GM19463 (cell line): ENCODE measurements at regions not wholly inside any gene's neighbourhood (a gene's known extent, or its start where the extent isn't known, plus 50 kb on each side); places are given as distances from the start of the nearest gene placed in this dataset.

Experiments
- ATAC-seq: cut with Tn5 transposase; IDR thresholded peaks from one replicate; pipeline ENCODE4 v1.9.1; 2021; ENCODE audit warnings: mild to moderate bottlenecking, moderate library complexity; ENCODE audit not compliant: unreplicated experiment

DNA sequence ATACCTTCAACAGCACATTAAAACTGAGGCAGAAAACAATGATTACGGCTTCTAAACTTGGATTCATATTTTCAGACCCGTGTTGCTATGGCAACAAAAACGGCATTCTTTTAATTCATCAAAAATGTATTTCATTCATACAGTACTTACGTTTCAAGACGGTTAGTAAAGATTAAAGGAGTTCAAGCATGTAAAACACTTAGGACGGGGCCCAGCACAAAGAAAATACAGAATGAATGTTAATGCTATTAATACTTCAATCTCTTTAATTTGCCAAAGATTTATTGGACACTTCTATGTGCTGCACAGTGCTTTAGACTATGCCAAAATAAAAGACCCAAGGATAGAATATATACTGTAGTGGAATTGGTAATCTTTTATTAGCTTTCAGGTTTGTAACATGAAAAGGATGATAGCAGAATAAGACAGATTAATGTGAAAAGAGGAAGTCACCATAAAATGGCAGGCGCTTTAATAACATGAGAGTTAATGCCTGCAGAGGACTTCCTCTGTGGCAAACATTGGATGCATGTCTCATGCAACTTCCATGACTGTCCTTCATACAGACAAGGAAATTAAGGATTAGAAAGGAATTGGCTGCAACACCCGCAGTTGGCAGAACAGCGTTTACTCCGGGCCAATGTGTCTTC lies 201.6 kb upstream of the KLF6 start:
- no peak for ATAC-seq

DNA sequence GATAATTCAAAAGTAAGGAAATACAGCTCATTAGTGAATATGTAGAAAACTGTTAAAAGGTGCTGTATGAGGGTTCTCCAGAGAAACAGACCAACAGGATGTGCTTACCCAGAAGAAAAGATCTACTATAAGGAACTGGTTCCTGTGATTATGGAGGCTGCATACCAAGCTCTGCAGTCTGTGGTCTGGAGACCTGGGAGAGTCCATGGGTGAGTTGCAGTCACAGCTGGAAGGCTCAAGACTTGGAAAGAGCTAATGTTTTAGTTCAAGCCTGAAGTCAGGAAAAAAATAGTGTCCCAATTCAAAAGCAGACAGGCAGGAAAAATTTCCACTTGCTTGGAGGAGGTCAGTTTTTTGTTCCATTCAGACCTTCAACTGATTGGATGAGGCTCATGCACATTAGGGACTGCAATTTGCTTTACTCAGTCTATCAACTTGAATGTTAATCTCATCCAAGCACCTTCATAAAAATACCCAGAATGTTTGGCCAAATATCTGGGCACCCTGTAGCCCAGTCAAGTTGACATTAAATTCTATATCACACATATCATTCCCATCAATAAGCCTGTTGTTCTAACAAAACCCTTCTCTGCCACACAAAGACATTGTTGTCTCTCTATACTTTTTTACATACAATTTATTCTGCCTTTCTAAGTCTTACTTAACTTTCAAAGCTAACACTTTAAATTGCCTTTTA lies 197.9 kb upstream of the KLF6 start:
- no peak for ATAC-seq

- no peak for ATAC-seq
These were observed 196.3 kb upstream of the KLF6 start for GRCh38 chr10:3981300-3981699.

DNA sequence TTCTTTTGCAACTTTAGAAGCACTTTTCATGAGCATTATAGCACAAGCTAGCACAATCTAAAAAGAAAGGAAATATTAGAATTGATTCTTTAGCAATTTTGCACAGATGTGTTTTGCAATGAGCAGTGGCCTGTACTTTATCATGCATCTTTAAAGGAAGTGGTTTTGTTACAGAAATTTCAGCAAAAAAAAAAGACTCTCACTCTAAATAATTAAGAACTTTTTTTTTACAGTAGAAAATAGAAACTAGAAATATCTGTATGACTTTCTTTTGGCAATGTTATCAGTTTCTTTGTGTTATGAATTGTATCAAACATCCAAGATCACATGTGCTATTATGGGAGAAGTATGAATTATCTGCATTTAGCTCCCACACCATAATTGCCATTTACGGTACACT lies 195.7 kb upstream of the KLF6 start:
- ATAC-seq = no peak

DNA sequence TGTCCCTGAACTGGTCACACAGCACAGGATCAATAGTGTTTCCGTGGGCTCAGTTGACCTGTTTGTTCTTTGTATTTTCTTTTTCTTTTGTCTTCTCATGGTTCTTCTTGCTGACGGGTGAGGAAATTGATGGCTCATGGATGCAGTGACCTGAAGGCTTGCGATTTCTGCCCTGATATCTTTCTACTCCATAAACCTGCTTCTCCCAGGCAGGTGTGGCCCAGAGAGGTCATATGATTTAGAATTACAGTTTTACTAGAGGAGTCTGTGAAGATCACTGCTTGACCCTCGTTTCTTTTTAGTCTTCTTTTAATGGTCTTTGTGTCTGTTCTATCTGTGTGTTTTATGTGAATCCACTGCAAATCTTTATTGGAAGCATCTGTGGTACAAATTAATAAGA lies 195.1 kb upstream of the KLF6 start:
- no peak for ATAC-seq

GRCh38 chr10:3978761-3979160 lies 193.8 kb upstream of the KLF6 start:
- ATAC-seq = no peak

- ATAC-seq = no peak
These were observed 193.2 kb upstream of the KLF6 start for GRCh38 chr10:3978174-3978573.

DNA sequence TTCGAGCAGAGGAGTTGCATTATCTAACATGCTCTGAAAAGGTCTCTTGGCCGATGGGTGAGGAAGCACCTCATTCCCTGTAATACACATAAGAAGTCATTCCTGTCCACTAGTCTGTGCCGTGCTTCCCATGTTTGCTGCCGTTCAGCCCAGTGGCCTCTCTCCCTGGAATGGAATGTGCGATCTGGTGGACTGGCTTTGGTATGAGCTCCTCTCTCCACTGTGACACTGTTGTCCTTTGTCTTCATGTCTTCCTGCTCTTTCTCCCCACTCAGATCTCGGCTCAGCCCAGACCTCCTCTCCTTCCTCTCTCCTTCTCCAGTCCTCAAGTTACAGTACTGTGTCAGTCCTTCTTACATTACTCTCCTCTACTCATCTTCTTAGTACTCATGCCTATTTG lies 192.8 kb upstream of the KLF6 start:
- no peak for ATAC-seq

DNA sequence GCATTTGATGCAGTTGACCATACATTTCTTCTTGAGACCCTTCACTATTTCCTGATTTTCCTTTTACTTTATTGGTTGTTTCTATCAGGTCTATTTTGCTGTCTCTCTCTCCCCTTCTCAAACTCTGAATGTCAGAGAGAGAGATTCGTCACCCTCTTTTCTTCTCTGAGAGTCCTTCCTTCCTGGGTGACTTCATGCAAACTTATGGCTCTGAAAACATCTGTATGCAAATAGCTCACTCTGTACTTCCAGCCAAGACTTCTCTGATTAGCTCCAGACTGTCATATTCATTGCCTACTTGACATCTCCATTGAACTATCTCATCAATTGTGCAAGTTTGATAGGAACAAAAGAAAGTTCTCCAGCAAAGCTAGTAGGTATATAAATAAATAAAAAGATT lies 191.7 kb upstream of the KLF6 start:
- peak; percentile 70 for ATAC-seq

GRCh38 chr10:3976171-3976570 lies 191.2 kb upstream of the KLF6 start:
- no peak for ATAC-seq

DNA sequence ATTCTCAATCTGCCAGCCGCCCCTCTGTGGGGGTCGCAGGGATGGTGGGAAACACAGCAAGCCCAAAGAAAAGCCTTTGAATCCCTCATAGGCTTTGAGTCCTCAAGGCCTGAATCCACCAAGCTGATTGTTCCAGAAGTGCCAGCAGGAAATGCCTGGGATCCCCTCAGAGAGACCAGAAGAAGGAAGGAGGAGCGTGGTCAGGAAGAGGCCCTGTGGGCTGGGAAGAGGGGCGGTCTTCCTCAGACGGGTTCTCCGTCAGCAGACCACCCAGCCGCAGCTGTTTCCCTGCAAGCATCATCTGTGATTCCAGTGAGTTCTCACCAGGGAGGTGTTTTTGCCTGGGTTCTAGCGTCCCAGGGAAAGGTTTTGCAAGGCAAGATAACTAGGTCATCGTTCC lies 190.0 kb upstream of the KLF6 start:
- no peak for ATAC-seq

- ATAC-seq = no peak
These were observed 187.7 kb upstream of the KLF6 start for GRCh38 chr10:3972460-3973301.

- ATAC-seq = no peak
These were observed 186.7 kb upstream of the KLF6 start for GRCh38 chr10:3971713-3972112.

- no peak for ATAC-seq
These were observed 185.1 kb upstream of the KLF6 start for GRCh38 chr10:3969876-3970666.

- no peak for ATAC-seq
These were observed 183.7 kb upstream of the KLF6 start for GRCh38 chr10:3968727-3969126.

- no peak for ATAC-seq
These were observed 179.5 kb upstream of the KLF6 start for GRCh38 chr10:3964516-3964915.

GRCh38 chr10:3963191-3963673 lies 178.2 kb upstream of the KLF6 start:
- ATAC-seq = no peak

- ATAC-seq = no peak
These were observed 176.1 kb upstream of the KLF6 start for GRCh38 chr10:3961082-3961481.

DNA sequence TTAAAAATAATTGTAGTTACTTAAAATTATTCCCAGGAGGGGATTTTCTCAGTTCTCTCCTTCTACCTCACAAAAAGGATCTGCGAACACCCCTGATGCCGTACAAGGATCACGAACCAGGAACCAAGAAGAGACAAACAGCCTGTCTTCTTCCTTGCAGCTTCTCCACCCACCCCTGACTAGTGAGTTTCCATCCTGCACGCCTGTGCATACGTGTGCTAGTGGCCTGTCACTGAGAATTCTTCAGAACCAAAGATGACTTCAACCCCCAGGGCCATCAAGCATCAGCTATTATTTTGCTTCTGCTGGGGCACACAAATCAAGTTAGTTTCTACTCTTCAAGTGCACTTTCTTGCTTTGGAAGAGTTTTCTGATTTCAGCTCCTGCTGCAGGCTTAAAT lies 175.5 kb upstream of the KLF6 start:
- ATAC-seq = no peak

GRCh38 chr10:3959370-3960325 lies 174.6 kb upstream of the KLF6 start:
- no peak for ATAC-seq
